SH-SY5Y (cell line): ENCODE measurements at regions not wholly inside any gene's neighbourhood (a gene's known extent, or its start where the extent isn't known, plus 50 kb on each side); places are given as distances from the start of the nearest gene placed in this dataset.

ENCODE experiments used
- GATA2 ChIP-seq: IDR thresholded peaks from 2 replicates; pipeline ENCODE4 v1.6.1; 2011; ENCODE audit warnings: mild to moderate bottlenecking, low read depth, low read length
- GATA3 ChIP-seq: IDR thresholded peaks from 2 replicates; pipeline ENCODE4 v1.6.1; 2011; ENCODE audit warnings: low read depth, mild to moderate bottlenecking, low read length, moderate library complexity

GRCh38 chr16:64705443-64705842 lies 416.4 kb downstream of the CDH11 start:
- no peak for TF ChIP-seq GATA2
- no peak for TF ChIP-seq GATA3
